Activated T-cell treated with anti-CD3 and anti-CD28 coated beads for 24 hours (primary cell): ENCODE measurements at regions not wholly inside any gene's neighbourhood (a gene's known extent, or its start where the extent isn't known, plus 50 kb on each side); places are given as distances from the start of the nearest gene placed in this dataset.

ENCODE experiments used
- DNase-seq: peaks from one replicate; pipeline ENCODE4 v3.0.0-alpha.2; 2020; ENCODE audit warnings: low read depth

DNA sequence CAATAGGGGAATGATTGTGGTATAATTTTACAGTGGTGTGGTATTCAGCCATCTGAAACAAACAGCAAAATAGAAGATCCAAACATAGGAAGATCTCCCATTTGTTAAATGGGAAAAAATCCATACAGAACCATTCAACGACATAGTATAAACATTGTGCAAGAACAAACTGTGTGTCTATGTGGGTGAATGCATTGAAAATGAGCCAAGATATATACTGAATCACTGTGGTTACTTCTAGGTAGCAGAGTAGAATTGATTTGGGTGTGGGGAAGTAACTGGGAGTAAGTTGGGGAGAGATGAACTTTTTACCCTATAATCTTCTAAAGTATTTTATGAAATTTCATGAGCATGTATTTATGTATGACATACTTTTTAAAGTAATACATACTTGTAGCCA, 123.1 kb upstream of the UMPS start:
- no peak for DNase-seq

DNA sequence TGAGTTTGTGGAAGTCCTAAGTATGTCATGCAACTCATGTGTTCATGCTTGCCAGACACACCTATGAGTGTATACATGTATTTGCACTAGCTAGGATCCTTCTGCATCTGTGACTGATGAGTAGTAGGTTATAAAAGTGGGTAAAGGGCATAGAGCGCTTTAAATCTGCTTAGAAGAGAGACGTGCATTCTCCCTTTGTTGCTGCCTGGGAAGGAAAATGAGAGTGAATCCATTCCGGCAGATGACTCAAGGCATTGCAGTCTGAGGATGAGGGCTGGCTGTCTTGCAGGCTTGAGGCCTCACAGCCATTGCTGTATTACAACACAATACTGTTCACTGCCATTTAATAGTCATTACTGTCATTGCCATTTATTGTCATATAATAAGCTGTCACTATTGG, 120.8 kb upstream of the UMPS start:
- DNase-seq, result no peak

DNA sequence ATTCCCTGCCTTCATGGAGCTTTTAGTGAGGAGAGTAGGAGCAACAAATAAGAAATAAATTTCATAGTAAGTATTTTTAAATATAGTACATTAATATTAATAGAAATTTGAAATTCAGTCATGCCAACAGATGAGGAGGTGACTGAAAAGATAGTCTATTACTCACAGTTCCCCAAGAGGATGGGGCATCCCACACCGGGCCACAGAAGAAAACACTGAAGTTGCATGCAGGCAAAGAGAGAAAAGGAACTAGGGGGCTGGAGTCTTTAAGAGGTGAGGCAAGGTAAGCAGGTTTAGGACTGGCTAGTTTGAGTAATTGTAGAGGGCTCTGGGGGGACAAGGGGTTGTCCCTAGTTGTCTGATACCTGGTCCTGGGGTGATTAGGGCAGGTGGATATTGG, 120.1 kb upstream of the UMPS start:
- DNase-seq, result no peak

DNA sequence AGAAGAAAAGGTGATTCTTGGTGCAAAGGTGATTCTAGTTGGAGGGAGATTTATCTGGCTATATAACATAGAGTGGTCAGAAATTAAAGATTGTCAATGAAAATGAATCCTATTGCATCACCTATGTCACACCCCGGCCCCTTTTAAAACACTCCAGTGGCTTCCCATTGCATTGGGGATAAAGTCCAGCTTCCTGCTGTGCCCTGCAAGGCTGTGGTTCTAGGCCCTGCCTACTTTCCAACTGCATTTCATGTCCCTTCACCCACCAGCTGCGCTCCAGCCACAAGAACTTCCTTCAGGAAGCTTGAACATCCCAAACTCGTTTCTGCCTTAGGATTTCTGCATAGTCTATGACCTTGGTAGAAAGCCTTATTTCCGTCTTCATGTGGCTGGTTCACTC, 118.7 kb upstream of the UMPS start:
- DNase-seq, result no peak

DNA sequence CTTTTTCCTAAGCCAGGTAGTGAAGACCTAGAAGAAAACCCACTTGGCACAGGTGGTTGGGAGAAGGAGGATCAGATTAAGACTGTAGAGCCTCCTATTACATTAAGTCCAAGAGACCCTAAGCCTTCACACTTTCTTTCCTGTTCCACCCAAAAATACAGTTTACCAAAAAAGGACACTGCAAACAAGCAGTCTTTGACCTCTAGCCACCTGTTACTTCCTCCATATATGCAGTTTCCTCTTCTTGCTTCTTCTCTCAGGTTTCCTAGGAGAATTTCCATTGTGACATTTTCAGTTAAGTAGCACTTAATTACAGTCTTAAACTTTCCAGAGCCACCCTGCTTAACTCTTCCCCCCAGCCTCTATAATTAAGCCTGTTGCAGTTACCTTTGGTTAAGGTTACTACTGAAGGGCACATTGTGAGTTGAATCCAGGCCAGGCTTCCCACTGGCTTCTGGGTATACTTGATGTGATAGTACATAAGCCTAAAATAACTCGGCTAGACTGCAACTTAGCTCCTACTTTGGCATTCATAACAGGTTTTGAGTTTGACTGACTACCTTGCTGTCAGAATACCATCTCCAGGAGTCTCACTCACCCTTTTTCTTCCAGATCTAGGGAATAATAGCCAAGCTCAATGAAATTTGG, 114.2 kb upstream of the UMPS start:
- no peak for DNase-seq

DNA sequence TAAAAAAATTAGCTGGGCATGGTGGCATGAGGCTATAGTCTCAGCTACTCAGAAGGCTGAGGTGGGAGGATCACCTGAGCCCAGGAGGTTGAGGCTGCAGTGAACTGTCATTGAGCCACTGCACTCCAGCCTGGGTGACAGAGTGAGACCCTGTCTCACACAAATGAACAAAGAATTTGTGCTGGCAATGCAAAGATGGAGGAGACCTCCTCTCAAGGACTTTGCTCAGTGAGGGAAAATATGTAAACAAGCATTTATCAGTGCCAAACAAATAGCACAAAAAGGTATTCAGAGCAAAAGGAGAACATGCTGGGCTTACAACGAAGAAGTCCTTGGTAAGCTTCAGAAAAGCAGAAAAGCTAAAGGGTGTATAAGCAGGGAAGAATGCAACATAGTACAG, 113.1 kb upstream of the UMPS start:
- DNase-seq, result no peak

DNA sequence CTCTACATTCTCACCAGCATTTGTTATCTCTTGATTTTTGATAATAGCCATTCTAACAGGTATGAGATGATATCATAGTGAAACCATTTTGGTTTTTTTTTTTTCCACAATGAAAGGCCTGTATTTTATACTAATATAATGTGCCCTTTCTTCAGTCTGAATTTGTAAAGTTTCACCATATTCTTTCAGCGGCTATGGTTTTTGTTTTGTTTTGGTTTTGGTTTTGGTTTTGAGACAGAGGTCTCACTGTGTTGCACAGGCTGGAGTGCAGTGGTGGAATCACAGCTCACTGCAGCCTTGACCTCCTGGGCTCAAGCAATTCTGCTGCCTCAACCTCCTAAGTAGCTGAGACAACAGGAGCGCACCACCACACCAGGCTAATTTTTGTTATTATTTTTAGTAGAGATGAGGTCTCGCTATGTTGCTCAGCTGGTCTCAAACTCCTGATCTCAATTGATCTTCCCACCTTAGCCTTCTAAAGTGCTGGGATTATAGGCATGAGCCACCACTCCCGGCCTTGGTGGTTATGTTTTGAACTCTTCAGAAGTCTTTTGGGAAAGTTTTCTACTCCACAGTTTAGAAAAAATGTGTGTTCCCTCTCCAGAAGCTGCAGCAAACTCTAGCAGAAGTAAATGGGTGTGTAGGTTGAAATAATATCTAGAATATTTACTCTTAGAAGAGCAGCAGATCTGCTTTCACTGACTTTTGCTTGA, 110.2 kb upstream of the UMPS start:
- no peak for DNase-seq

DNA sequence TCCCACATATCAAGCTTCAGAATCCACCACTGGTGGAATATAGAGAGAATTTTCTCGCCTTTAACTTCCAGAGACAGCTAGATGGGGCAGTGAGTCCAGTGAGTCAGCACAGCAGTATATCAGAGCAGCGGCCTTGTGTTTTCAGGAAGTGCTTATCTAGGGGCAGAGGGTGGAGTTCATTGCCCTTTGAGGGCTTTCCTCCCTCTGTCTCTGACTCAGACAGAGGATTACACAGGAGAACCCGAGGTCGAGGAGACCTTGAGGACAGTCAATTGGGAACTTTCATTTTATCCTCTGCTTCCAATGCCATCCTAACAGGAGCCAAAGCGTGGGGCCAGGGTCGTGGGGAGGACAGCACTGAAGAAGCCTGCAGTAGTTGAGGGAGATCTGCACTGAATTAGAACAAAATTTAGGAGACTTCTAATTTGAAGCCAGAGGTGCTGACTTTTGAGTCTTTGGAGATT, 109.6 kb upstream of the UMPS start:
- peak; percentile 6 for DNase-seq

DNA sequence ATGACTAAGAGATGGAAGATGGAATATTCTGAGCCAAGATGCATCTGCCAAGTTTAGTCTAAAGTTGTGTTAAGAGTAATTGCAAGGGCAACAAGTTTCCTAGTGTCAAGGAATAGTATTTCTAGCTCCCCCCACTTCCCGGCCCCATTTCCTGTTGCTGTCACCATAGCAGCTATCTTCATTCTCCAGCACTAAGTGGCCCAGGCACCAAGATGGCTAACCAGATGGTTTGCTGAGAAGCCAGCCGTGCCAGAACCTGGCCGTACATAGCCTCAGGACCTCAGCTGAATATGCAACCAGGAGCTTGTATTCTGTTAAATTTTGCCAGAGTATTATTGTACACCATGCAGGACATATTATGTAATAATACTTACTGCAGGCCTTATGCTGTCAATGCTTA, 108.8 kb upstream of the UMPS start:
- no peak for DNase-seq

DNA sequence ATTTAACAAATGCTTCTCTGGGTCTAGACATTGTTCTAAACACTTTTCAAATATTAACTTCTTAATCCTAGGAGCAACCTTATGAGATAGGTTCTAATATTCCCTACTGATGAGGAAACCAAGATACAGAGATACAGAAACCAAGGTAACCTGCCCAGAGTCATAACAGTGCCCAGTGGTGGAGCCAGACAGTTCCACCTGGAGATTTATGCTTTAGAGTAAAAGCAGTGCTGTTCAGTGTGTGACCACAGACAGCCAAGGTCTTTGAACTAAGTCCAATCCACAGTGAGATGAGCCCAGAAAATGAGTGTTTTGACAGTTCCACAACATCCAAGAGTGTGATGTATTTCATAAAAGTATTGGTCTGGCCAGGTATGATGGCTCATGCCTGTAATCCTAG, 105.2 kb upstream of the UMPS start:
- DNase-seq, result no peak

DNA sequence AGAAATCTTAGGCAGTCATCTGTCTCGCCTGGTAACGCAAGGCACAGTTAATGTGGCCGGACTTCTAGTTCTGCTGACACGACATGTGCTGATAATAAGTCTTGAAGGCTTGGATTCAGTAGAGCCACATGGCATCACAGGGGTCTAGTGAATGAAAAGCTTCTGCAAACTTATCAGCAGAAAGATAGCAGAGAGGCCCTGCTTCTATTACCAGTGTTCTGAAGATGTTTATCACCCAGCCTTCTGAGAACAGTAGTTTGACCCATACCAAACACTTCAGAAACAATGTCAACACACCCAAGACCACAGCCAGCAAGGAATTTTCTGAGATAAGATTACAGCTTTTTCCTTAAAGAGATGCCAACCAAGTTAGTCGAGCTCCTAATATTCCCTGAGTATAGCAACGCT, 102.7 kb upstream of the UMPS start:
- no peak for DNase-seq

DNA sequence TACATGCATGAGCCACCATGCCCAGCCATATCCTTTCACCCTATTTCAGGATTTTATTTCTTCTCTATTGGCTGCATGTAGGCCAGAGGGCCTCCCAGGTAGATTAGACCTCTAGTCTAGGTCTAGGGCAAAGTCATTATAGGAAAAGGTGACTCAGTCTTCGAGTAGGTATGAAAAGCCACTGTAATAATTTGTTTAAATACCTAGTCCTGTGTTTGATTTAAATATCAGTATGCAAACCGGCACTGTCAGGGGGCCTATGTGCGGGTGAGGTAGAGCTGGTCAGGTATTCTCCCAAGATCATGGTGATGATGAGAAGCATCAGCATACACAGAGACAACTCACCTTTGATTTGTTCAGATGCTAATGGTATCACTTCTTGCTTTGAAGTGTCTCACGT, 101.4 kb upstream of the UMPS start:
- no peak for DNase-seq

DNA sequence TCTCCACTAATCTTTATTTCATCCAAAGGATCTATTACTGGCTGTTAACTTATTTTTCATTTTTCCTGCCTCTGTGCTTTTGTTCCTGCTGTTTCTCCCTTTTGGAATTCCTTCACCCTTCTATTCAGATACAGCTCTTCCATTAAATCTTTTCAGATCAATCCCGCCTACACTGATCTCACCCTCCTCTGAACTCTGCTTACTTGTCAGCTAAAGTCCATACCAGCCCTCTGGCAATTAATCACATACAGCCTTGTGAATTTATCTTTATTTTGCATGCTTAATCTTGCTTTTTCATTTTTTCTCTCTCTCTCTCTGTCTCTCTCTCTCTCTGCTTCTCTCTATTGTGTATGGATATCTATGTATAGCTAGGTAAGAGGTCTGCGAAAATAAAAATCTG, 100.8 kb upstream of the UMPS start:
- no peak for DNase-seq

DNA sequence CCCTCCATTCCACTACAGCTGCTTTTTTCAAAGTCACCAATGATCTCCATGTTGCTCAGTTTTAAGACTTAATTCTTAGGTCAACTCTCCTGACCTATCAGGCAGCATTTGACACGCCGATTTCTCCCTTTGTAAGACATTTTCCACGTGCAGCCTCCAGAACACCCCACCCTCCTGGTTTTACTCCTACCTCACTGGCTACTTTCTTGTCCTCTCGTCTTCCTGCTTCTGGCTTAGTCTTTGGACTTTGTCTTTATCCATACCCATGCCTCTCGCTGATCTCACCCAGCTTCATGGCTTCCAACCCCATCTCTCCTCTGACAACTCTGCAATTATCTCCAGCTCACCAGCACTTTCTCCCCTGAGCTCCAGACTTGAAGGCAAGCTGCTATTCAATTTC, 99.3 kb upstream of the UMPS start:
- no peak for DNase-seq

DNA sequence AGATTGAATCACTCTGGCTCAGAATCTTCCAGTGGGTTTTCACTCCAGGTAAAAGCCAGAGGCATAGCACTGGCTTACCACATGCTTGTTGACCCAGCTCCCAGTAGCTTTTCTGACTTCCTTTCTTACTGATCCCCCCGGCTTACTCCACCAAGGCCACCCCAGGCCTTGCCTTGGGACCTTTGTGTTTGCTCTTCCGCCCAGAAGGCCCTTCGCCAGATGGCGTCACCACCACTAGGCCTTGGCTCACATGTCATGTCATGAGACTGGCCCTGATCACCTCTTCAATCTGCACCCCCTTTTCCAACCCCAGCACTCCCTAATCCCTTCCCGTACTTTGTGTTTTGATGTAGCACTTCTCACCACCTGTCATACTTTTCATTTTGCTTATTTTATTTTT, 98.5 kb upstream of the UMPS start:
- no peak for DNase-seq

DNA sequence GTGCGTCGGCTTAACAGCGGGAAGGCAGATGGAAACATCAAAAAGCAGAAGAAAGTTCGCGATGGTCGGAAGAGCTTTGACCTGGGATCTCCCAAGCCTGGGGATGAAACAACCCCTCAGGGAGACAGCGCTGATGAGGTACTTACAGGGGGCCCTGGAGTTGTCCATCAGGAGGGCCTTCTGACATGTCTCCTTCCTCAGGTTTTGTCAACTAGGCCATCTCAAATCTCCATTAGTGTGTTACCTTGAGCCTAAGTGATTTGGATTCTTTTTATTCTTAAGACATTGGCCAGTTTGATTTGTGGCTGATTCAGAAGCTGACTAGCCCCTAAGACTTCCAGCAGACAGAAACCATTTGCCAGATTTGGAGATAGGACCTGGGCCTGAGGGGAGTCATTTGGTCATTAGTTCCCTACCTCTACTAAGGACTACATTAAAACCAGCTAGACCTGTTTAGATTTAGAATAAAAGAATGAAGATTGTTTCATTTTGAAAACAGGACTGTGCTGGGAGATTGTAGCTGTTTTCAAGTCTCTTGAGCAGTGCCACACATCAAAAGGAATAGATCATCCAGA, 97.6 kb upstream of the UMPS start:
- DNase-seq, result no peak

DNA sequence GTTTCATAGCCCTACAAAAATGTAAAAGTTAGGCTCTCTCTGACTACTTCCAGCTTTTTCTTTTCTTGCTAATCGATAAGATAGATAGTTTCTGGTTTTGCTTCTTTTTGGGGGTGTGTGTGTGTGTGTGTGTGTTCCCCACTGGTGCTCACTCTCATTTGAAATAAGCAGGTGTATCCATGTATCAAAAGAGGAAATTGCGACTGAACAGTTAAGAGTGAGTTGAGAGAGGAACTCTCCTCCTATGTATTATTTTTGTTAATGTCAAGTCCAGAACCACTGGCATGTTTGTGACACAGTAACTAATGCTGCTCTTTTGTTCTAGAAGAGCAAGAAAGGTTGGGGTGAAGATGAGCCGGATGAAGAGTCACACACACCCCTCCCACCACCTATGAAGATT, 96.7 kb upstream of the UMPS start:
- DNase-seq, result no peak

DNA sequence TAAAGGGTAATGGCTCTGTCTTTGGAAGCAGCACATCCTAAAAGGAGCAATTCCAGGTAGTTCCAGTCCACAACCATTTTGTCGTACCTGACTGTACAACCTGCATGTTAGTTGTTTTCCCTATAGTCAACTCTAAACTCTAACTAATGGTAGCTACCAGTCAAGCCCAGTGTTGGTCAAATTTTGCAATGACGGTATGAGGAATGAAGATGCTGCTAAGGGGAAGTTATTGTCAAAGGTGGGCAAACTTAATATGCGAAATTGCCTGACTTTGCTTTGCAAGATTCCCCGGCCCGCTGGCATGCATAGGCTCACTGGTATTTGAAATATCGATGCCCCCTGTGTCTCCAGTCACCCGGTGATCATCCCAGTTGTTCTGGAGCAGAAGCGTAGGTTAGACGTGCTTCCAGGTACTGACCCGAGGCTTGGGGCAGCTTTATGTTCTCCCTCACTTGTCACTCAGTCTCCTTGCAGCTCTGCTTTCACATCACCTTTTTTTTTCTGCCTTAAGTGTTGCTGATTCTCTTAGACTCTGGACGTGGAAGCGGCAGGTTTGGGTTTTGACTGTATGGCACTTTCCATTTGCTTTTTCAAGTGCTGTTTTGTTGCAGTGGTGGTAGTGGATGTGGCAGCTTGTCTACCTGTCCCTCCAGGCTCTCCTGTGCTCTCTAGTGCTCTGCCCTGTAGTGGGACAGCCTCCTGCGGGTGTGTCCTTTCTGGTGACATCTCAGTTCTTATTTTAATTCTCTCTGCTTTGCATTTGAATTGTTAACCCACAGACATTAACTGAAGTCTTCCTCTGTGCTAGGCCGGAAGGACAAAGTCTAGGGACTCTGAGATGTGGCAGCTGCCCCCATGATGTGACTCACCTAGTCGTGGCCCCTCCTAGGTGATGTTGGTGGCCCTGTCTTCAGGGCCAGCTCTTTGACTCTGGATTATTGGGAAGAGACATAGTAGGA, 95.8 kb upstream of the UMPS start:
- DNase-seq, result no peak

DNA sequence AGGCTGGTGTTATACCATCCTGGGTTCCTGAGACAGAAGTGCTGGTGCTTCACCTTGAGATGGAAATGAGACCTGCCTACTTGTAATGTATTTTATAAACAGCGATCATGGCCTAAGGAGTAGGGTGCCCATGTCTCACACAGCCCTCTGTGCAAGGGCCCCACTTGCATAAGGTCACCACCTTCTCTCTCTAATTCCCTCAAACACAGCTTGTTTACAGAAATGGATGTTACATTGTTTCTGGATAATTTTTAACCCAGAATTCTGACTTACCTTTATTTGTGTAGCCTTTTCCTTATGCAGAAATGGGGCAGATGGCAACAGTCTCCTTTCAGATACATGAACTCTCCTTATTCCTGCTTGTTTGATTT, 95.1 kb upstream of the UMPS start:
- DNase-seq, result no peak

DNA sequence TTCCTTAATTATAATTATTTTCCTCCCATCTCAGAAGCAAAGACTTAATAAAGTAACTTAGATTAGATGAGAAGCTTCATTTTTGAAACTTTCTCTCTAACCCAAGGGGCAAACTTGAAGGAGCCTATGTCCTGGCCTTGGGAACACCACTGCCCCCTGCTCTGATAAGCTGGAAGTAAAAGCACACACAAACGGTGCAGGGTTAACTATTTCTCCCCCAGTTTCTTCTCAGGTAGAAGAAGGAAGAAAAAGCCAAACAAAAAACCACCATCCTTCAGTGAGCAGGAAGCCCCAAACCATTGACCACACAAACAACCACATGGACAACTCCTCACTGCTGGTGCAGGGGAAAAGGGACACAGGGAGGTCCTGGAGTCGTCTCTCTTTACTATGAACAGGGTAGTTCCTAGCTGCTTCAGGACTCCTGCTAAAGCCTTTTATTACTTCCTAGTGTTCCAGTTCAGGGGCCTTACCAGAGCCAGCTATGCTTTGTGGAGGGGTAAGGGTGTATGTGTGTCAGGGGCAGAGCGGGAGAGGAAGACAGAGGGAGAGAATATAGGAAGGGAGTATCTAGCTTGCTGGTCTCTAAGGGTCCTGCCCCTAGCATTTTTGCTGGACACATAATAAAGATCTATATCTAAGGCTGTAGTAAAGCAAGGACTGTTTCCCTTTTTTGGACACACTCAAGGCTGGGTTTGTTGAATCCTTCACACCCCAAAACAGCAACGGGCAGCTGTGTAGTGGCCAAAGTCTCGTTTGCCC, 94.0 kb upstream of the UMPS start:
- DNase-seq, result no peak

DNA sequence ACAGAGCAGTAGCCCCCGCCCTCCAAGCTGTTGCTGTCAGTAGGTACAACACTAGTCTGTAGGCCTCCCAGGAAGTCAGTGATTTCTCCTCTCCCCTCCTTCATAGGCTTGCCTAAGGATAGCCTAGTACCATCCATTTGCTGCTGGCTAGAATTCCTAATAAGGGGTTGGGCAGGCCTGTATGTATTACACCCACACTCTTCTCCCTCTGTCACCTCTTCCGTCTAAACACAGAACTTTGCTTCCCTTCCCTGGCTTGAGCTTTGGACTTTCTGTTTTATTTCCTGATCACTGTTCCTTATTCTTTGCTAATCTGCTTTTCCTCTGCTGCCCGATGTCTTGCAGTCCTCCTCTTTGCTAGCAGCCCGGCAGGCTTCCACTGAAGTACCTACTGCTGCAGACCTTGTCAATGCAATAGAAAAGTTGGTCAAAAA, 93.4 kb upstream of the UMPS start:
- no peak for DNase-seq
